ENCODE measurements at regions not wholly inside any gene's neighbourhood (a gene's known extent, or its start where the extent isn't known, plus 50 kb on each side); places are given as distances from the start of the nearest gene placed in this dataset.
"Not testable (repeated sequence)": the region's sequence is repeated elsewhere in the genome, so short reads cannot be mapped to it uniquely, and the experiment has no call there.

- DNase-seq; H3K9me3 ChIP-seq; intact Hi-C loops (cut with DNase I; ENCODE audit: low total_unique reads); H3K4me1 ChIP-seq; H3K36me3 ChIP-seq; H3K27me3 ChIP-seq (replicated peaks in 1 of 7); H3K27ac ChIP-seq; H3K4me3 ChIP-seq: not testable (repeated sequence)
- WGBS, 5 donors = 53 to 72% (median 67%) methylated on average over 15 to 25 of the region's 41 CpGs; no CpG with 5 or more reads in 2 of the 5 donors
Measured at GRCh38 chr7:63694296-63694695, 304.4 kb upstream of the ZNF722 start.

Small RNA genes in the stretch of these regions (microRNA-seq; reads per million reads assigned to microRNA genes)
- gene MIR4283-2 = 0 reads per million in 3 donors

Small RNA genes in the stretch of these regions (small RNA-seq; reads per million reads assigned to genes)
- 0 reads per million in 4 donors for gene MIR4283-2
